ENCODE measurements at regions not wholly inside any gene's neighbourhood (a gene's known extent, or its start where the extent isn't known, plus 50 kb on each side); places are given as distances from the start of the nearest gene placed in this dataset.

- Histone ChIP-seq H3K36me3 (ENCODE audit: control insufficient read depth in 1 of 2, insufficient read depth in 2 of 2, low read length in 1 of 2) (no peaks in the 10 kb centered on the region), H3K27ac (ENCODE audit: low read depth in 1 of 2, low read length in 2 of 2) (no peak overlapping the region)
- WGBS, 2 donors: 92 to 93% methylated on average over 5 of the region's 5 CpGs
Observed at GRCh38 chr1:232518349-232518748, 111.6 kb downstream of the SIPA1L2 start.

GRCh38 chr1:232517204-232517603 lies 112.7 kb downstream of the SIPA1L2 start:
- no peaks in the 10 kb centered on the region for H3K4me1 ChIP-seq (ENCODE audit: control insufficient read depth in 1 of 2, insufficient read depth in 2 of 2, low read length in 2 of 2)
- H3K9me3 ChIP-seq (ENCODE audit: control insufficient read depth, low read length): no peaks in the 10 kb centered on the region
- H3K4me3 ChIP-seq (ENCODE audit: low read length in 2 of 2): no peak overlapping the region
- H3K27ac ChIP-seq (ENCODE audit: low read depth in 1 of 2, low read length in 2 of 2): no peak overlapping the region
- intact Hi-C loops (cut with DNase I): no loop called here
- H3K36me3 ChIP-seq (ENCODE audit: control insufficient read depth in 1 of 2, insufficient read depth in 2 of 2, low read length in 1 of 2): no peaks in the 10 kb centered on the region
- DNase-seq (no peak), ATAC-seq (ENCODE audit: low FRiP score) (no peak)
- WGBS, 2 donors: 96 to 97% methylated on average over 4 of the region's 4 CpGs
- no peaks in the 10 kb centered on the region for H3K27me3 ChIP-seq (ENCODE audit: control insufficient read depth in 1 of 2, insufficient read depth in 2 of 2, low read length in 1 of 2)

More at GRCh38 chr1:232518349-232518748, 111.6 kb downstream of the SIPA1L2 start:
- H3K9me3 ChIP-seq (ENCODE audit: control insufficient read depth, low read length): no peaks in the 10 kb centered on the region
- no peak for DNase-seq
- no peaks in the 10 kb centered on the region for H3K4me1 ChIP-seq (ENCODE audit: control insufficient read depth in 1 of 2, insufficient read depth in 2 of 2, low read length in 2 of 2)
- intact Hi-C loops (cut with DNase I): no loop called here
- no peak overlapping the region for H3K4me3 ChIP-seq (ENCODE audit: low read length in 2 of 2)
- ATAC-seq (ENCODE audit: low FRiP score): no peak
- H3K27me3 ChIP-seq (ENCODE audit: control insufficient read depth in 1 of 2, insufficient read depth in 2 of 2, low read length in 1 of 2): no peaks in the 10 kb centered on the region

GRCh38 chr1:232515706-232516105 lies 114.2 kb downstream of the SIPA1L2 start:
- Histone ChIP-seq H3K27me3 (ENCODE audit: control insufficient read depth in 1 of 2, insufficient read depth in 2 of 2, low read length in 1 of 2) (no peaks in the 10 kb centered on the region), H3K9me3 (ENCODE audit: control insufficient read depth, low read length) (no peaks in the 10 kb centered on the region), H3K4me1 (ENCODE audit: control insufficient read depth in 1 of 2, insufficient read depth in 2 of 2, low read length in 2 of 2) (no peaks in the 10 kb centered on the region), H3K27ac (ENCODE audit: low read depth in 1 of 2, low read length in 2 of 2) (no peak overlapping the region), H3K36me3 (ENCODE audit: control insufficient read depth in 1 of 2, insufficient read depth in 2 of 2, low read length in 1 of 2) (no peaks in the 10 kb centered on the region), H3K4me3 (ENCODE audit: low read length in 2 of 2) (no peak overlapping the region)
- ATAC-seq (ENCODE audit: low FRiP score): no peak
- WGBS, 2 donors: 96 to 99% methylated on average over 1 of the region's 1 CpG
- DNase-seq: no peak
- intact Hi-C loops (cut with DNase I): no loop called here

GRCh38 chr1:232512712-232513111 lies 117.2 kb downstream of the SIPA1L2 start:
- Histone ChIP-seq H3K36me3 (ENCODE audit: control insufficient read depth in 1 of 2, insufficient read depth in 2 of 2, low read length in 1 of 2) (no peaks in the 10 kb centered on the region), H3K9me3 (ENCODE audit: control insufficient read depth, low read length) (no peaks in the 10 kb centered on the region), H3K27ac (ENCODE audit: low read depth in 1 of 2, low read length in 2 of 2) (no peak overlapping the region), H3K4me3 (ENCODE audit: low read length in 2 of 2) (no peak overlapping the region), H3K27me3 (ENCODE audit: control insufficient read depth in 1 of 2, insufficient read depth in 2 of 2, low read length in 1 of 2) (no peaks in the 10 kb centered on the region), H3K4me1 (ENCODE audit: control insufficient read depth in 1 of 2, insufficient read depth in 2 of 2, low read length in 2 of 2) (no peaks in the 10 kb centered on the region)
- no peak for DNase-seq
- whole genome bisulfite sequencing, 2 donors: 97 to 99% methylated on average over 5 of the region's 5 CpGs
- no peak for ATAC-seq (ENCODE audit: low FRiP score)
- intact Hi-C loops (cut with DNase I): no loop called here

GRCh38 chr1:232511172-232511571 lies 118.8 kb downstream of the SIPA1L2 start:
- 85 to 88% methylated on average over 1 of the region's 1 CpG for WGBS, 2 donors
- ATAC-seq (ENCODE audit: low FRiP score): no peak
- no peak for DNase-seq
- no peak overlapping the region for H3K4me3 ChIP-seq (ENCODE audit: low read length in 2 of 2)
- no peaks in the 10 kb centered on the region for H3K36me3 ChIP-seq (ENCODE audit: control insufficient read depth in 1 of 2, insufficient read depth in 2 of 2, low read length in 1 of 2)
- H3K27me3 ChIP-seq (ENCODE audit: control insufficient read depth in 1 of 2, insufficient read depth in 2 of 2, low read length in 1 of 2): no peaks in the 10 kb centered on the region
- no peaks in the 10 kb centered on the region for H3K9me3 ChIP-seq (ENCODE audit: control insufficient read depth, low read length)
- intact Hi-C loops (cut with DNase I): no loop called here
- no peak overlapping the region for H3K27ac ChIP-seq (ENCODE audit: low read depth in 1 of 2, low read length in 2 of 2)
- no peaks in the 10 kb centered on the region for H3K4me1 ChIP-seq (ENCODE audit: control insufficient read depth in 1 of 2, insufficient read depth in 2 of 2, low read length in 2 of 2)

GRCh38 chr1:232510367-232511110 lies 119.4 kb downstream of the SIPA1L2 start:
- 65 to 74% methylated on average over 6 of the region's 6 CpGs for WGBS, 2 donors
- DNase-seq (no peak), ATAC-seq (ENCODE audit: low FRiP score) (no peak)
- Histone ChIP-seq H3K27ac (ENCODE audit: low read depth in 1 of 2, low read length in 2 of 2) (no peak overlapping the region), H3K36me3 (ENCODE audit: control insufficient read depth in 1 of 2, insufficient read depth in 2 of 2, low read length in 1 of 2) (no peaks in the 10 kb centered on the region), H3K27me3 (ENCODE audit: control insufficient read depth in 1 of 2, insufficient read depth in 2 of 2, low read length in 1 of 2) (no peaks in the 10 kb centered on the region), H3K4me3 (ENCODE audit: low read length in 2 of 2) (no peak overlapping the region), H3K4me1 (ENCODE audit: control insufficient read depth in 1 of 2, insufficient read depth in 2 of 2, low read length in 2 of 2) (no peaks in the 10 kb centered on the region), H3K9me3 (ENCODE audit: control insufficient read depth, low read length) (no peaks in the 10 kb centered on the region)
- intact Hi-C loops (cut with DNase I): no loop called here

GRCh38 chr1:232509570-232509969 lies 120.4 kb downstream of the SIPA1L2 start:
- Histone ChIP-seq H3K9me3 (ENCODE audit: control insufficient read depth, low read length) (no peaks in the 10 kb centered on the region), H3K4me1 (ENCODE audit: control insufficient read depth in 1 of 2, insufficient read depth in 2 of 2, low read length in 2 of 2) (no peaks in the 10 kb centered on the region), H3K27ac (ENCODE audit: low read depth in 1 of 2, low read length in 2 of 2) (no peak overlapping the region), H3K4me3 (ENCODE audit: low read length in 2 of 2) (no peak overlapping the region), H3K27me3 (ENCODE audit: control insufficient read depth in 1 of 2, insufficient read depth in 2 of 2, low read length in 1 of 2) (no peaks in the 10 kb centered on the region), H3K36me3 (ENCODE audit: control insufficient read depth in 1 of 2, insufficient read depth in 2 of 2, low read length in 1 of 2) (no peaks in the 10 kb centered on the region)
- intact Hi-C loops (cut with DNase I): no loop called here
- WGBS, 2 donors: 77% methylated on average over 7 of the region's 7 CpGs
- no peak for ATAC-seq (ENCODE audit: low FRiP score)
- DNase-seq: no peak

- DNase-seq (no peak), ATAC-seq (ENCODE audit: low FRiP score) (no peak)
- no peaks in the 10 kb centered on the region for H3K9me3 ChIP-seq (ENCODE audit: control insufficient read depth, low read length)
- H3K36me3 ChIP-seq (ENCODE audit: control insufficient read depth in 1 of 2, insufficient read depth in 2 of 2, low read length in 1 of 2): no peaks in the 10 kb centered on the region
- no peaks in the 10 kb centered on the region for H3K27me3 ChIP-seq (ENCODE audit: control insufficient read depth in 1 of 2, insufficient read depth in 2 of 2, low read length in 1 of 2)
- H3K4me3 ChIP-seq (ENCODE audit: low read length in 2 of 2): no peak overlapping the region
- no peak overlapping the region for H3K27ac ChIP-seq (ENCODE audit: low read depth in 1 of 2, low read length in 2 of 2)
- H3K4me1 ChIP-seq (ENCODE audit: control insufficient read depth in 1 of 2, insufficient read depth in 2 of 2, low read length in 2 of 2): no peaks in the 10 kb centered on the region
- WGBS, 2 donors: 80 to 86% methylated on average over 9 of the region's 9 CpGs
- intact Hi-C loops (cut with DNase I): no loop called here
Observed at GRCh38 chr1:232508130-232508701, 121.7 kb downstream of the SIPA1L2 start.

- 94 to 97% methylated on average over 2 of the region's 2 CpGs for WGBS, 2 donors
Observed at GRCh38 chr1:232507571-232507970, 122.4 kb downstream of the SIPA1L2 start.

More at GRCh38 chr1:232507571-232507970, 122.4 kb downstream of the SIPA1L2 start:
- Histone ChIP-seq H3K4me1 (ENCODE audit: control insufficient read depth in 1 of 2, insufficient read depth in 2 of 2, low read length in 2 of 2) (no peaks in the 10 kb centered on the region), H3K27me3 (ENCODE audit: control insufficient read depth in 1 of 2, insufficient read depth in 2 of 2, low read length in 1 of 2) (no peaks in the 10 kb centered on the region), H3K36me3 (ENCODE audit: control insufficient read depth in 1 of 2, insufficient read depth in 2 of 2, low read length in 1 of 2) (no peaks in the 10 kb centered on the region), H3K4me3 (ENCODE audit: low read length in 2 of 2) (no peak overlapping the region), H3K9me3 (ENCODE audit: control insufficient read depth, low read length) (no peaks in the 10 kb centered on the region), H3K27ac (ENCODE audit: low read depth in 1 of 2, low read length in 2 of 2) (no peak overlapping the region)
- ATAC-seq (ENCODE audit: low FRiP score) (no peak), DNase-seq (no peak)
- intact Hi-C loops (cut with DNase I): no loop called here
